H9 (cell line): ENCODE measurements at regions not wholly inside any gene's neighbourhood (a gene's known extent, or its start where the extent isn't known, plus 50 kb on each side); places are given as distances from the start of the nearest gene placed in this dataset.

Experiments
- DNase-seq: peaks from one replicate; pipeline ENCODE4 v3.0.0-alpha.2; 2017
- H2AFZ ChIP-seq: one replicate; pipeline ENCODE4 v1.6.1; 2013; ENCODE audit warnings: mild to moderate bottlenecking, low read length, control low read depth, moderate library complexity
- H2AK5ac ChIP-seq: 2 replicates; pipeline ENCODE4 v1.6.1; 2013; ENCODE audit warnings: low read length, control low read depth, mixed read lengths; ENCODE audit not compliant: insufficient read length
- H2BK120ac ChIP-seq: one replicate; pipeline ENCODE4 v1.6.1; 2013; ENCODE audit warnings: low read depth, mild to moderate bottlenecking, low read length, control low read depth, inconsistent platforms; ENCODE audit not compliant: poor library complexity, severe bottlenecking
- H2BK12ac ChIP-seq: 2 replicates; pipeline ENCODE4 v1.6.1; 2013; ENCODE audit warnings: low read length, control low read depth, mixed read lengths, low read depth; ENCODE audit not compliant: insufficient read length
- H2BK15ac ChIP-seq: 2 replicates; pipeline ENCODE4 v1.6.1; 2013; ENCODE audit warnings: low read depth, low read length, control low read depth
- H2BK20ac ChIP-seq: one replicate; pipeline ENCODE4 v1.6.1; 2013; ENCODE audit warnings: low read depth, mild to moderate bottlenecking, low read length, control low read depth, inconsistent platforms; ENCODE audit not compliant: poor library complexity, severe bottlenecking
- H2BK5ac ChIP-seq: 2 replicates; pipeline ENCODE4 v1.6.1; 2013; ENCODE audit warnings: low read length, control low read depth, mixed read lengths; ENCODE audit not compliant: insufficient read length
- H3K14ac ChIP-seq: 2 replicates; pipeline ENCODE4 v1.6.1; 2013; ENCODE audit warnings: low read length, control low read depth; ENCODE audit not compliant: insufficient read depth
- H3K18ac ChIP-seq: 2 replicates; pipeline ENCODE4 v1.6.1; 2013; ENCODE audit warnings: low read depth, mild to moderate bottlenecking, mixed read lengths, low read length, control low read depth; ENCODE audit not compliant: insufficient read length
- H3K23ac ChIP-seq: 2 replicates; pipeline ENCODE4 v1.6.1; 2013; ENCODE audit warnings: low read length, control low read depth, mixed read lengths, low read depth; ENCODE audit not compliant: insufficient read length
- H3K23me2 ChIP-seq: 2 replicates; pipeline ENCODE4 v1.6.1; 2013; ENCODE audit warnings: low read depth, mild to moderate bottlenecking, mixed read lengths, low read length, control low read depth; ENCODE audit not compliant: insufficient read length, poor library complexity, severe bottlenecking
- H3K27ac ChIP-seq: 2 replicates; pipeline ENCODE4 v1.5.1; 2013; ENCODE audit warnings: low read length, control low read depth, mixed read lengths, low read depth; ENCODE audit not compliant: insufficient read length
- H3K27me3 ChIP-seq: 2 replicates; pipeline ENCODE4 v1.6.1; 2013; ENCODE audit warnings: low read length, control low read depth, inconsistent platforms; ENCODE audit not compliant: insufficient read depth
- H3K4ac ChIP-seq: 2 replicates; pipeline ENCODE4 v1.6.1; 2013; ENCODE audit warnings: low read depth, mild to moderate bottlenecking, control low read depth, inconsistent platforms, low read length, moderate library complexity
- H3K4me1 ChIP-seq: 2 replicates; pipeline ENCODE4 v1.6.1; 2013; ENCODE audit warnings: low read length, control low read depth, inconsistent platforms; ENCODE audit not compliant: insufficient read depth
- H3K4me2 ChIP-seq: 2 replicates; pipeline ENCODE4 v1.6.1; 2013; ENCODE audit warnings: low read length, control low read depth, mixed read lengths; ENCODE audit not compliant: insufficient read length, insufficient read depth
- H3K56ac ChIP-seq: 2 replicates; pipeline ENCODE4 v1.6.1; 2013; ENCODE audit warnings: low read depth, mild to moderate bottlenecking, mixed read lengths, low read length, control low read depth; ENCODE audit not compliant: insufficient read length
- H3K79me1 ChIP-seq: 2 replicates; pipeline ENCODE4 v1.6.1; 2013; ENCODE audit warnings: low read depth, mild to moderate bottlenecking, moderate library complexity, low read length, control low read depth, inconsistent platforms; ENCODE audit not compliant: insufficient read depth, poor library complexity, severe bottlenecking
- H3K79me2 ChIP-seq: 2 replicates; pipeline ENCODE4 v1.6.1; 2013; ENCODE audit warnings: low read length, control low read depth, inconsistent platforms; ENCODE audit not compliant: insufficient read depth
- H3K9ac ChIP-seq: 2 replicates; pipeline ENCODE4 v1.6.1; 2013; ENCODE audit warnings: low read length, control low read depth, mixed read lengths; ENCODE audit not compliant: insufficient read length; ENCODE audit errors: extremely low read depth
- H3K9me3 ChIP-seq: one replicate; pipeline ENCODE4 v1.6.1; 2013; ENCODE audit warnings: low read depth, low read length, inconsistent platforms; ENCODE audit not compliant: control insufficient read depth
- H3T11ph ChIP-seq: one replicate; pipeline ENCODE4 v1.6.1; 2013; ENCODE audit warnings: mild to moderate bottlenecking, low read length, control low read depth, inconsistent platforms
- H4K20me1 ChIP-seq: one replicate; pipeline ENCODE4 v1.6.1; 2013; ENCODE audit not compliant: control insufficient read depth, insufficient read length, insufficient read depth
- H4K5ac ChIP-seq: 2 replicates; pipeline ENCODE4 v1.6.1; 2013; ENCODE audit warnings: low read depth, mild to moderate bottlenecking, mixed read lengths, low read length, control low read depth; ENCODE audit not compliant: insufficient read length
- H4K8ac ChIP-seq: replicated peaks from 2 replicates; pipeline ENCODE4 v1.6.1; 2013; ENCODE audit warnings: low read length, control low read depth, mixed read lengths, low read depth; ENCODE audit not compliant: insufficient read length
- H4K91ac ChIP-seq: 2 replicates; pipeline ENCODE4 v1.6.1; 2013; ENCODE audit warnings: low read depth, mild to moderate bottlenecking, moderate library complexity, mixed read lengths, low read length, control low read depth; ENCODE audit not compliant: insufficient read length
- H3K27ac Mint-ChIP-seq, 3 experiments: 2 replicates in 2 of 3; 3 replicates in 1 of 3; pipeline ENCODE4 v1.8.0; 2020 to 2021; ENCODE audit warnings: mixed read lengths in 3 of 3, mild to moderate bottlenecking in 1 of 3, moderate library complexity in 1 of 3
- H3K27me3 Mint-ChIP-seq: 2 replicates; pipeline ENCODE4 v1.8.0; 2021; ENCODE audit warnings: low read depth, mild to moderate bottlenecking, moderate library complexity, mixed read lengths
- H3K36me3 Mint-ChIP-seq, 3 experiments: 2 replicates in 2 of 3; 3 replicates in 1 of 3; pipeline ENCODE4 v1.8.0; 2020 to 2021; ENCODE audit warnings: low read depth in 3 of 3, mixed read lengths in 3 of 3; ENCODE audit not compliant: insufficient read depth in 1 of 3
- H3K4me1 Mint-ChIP-seq, 2 experiments: 2 replicates each; pipeline ENCODE4 v1.8.0; 2020; ENCODE audit warnings: mixed read lengths in 2 of 2
- H3K4me3 Mint-ChIP-seq, 2 experiments: 2 replicates in 1 of 2; 3 replicates in 1 of 2; pipeline ENCODE4 v1.8.0; 2020 to 2021; ENCODE audit warnings: mild to moderate bottlenecking in 2 of 2, mixed read lengths in 2 of 2, moderate library complexity in 1 of 2
- H3K9me3 Mint-ChIP-seq, 2 experiments: 2 replicates in 1 of 2; 3 replicates in 1 of 2; pipeline ENCODE4 v1.8.0; 2020; ENCODE audit warnings: mild to moderate bottlenecking in 2 of 2, mixed read lengths in 2 of 2, moderate library complexity in 1 of 2
- WGBS: extraction: QIAGEN DNeasy Blood & Tissue Kit; methylation state at CpG from one replicate; pipeline ENCODE4 v1.1.7; 2013; ENCODE audit warnings: missing lambda C conversion rate, low lambda C conversion rate, mixed read lengths; ENCODE audit not compliant: insufficient read length; ENCODE audit errors: extremely low coverage; 5-methylcytosine and 5-hydroxymethylcytosine counted together
- TF ChIP-seq, protein P1 (sequence below): fragments of 200-600 bp; sonication (generic); conservative IDR thresholded peaks from 3 replicates; pipeline ENCODE4 v1.8.0; 2021; ENCODE audit warnings: antibody characterized with exemption, mild to moderate bottlenecking

DNA sequence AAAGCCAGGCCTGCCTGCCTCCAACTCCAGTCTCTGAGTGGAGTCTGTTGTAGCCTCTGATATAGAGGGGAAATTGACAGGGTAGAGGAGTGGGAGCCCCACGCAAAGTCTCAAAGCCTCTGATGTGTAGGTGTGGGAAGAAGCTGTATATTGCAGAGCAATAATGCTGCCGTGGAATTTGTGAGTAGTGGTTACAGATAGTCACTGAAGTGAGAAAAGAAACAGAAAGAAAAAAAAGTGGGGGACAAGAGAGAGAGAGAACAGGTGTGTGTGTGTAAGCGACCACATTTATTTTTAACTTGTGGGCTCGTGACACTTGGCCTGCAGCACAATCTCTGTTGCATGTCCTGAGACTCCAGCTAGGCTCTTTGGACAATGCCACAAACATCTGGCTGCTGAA lies 227.8 kb downstream of the NSG2 start:
- H3K9me3 ChIP-seq = no peaks in the 10 kb centered on the region
- H3K27me3 ChIP-seq = no peaks in the 10 kb centered on the region
- H3K9ac ChIP-seq = no peak overlapping the region
- H2AFZ ChIP-seq = no peak overlapping the region
- no peaks in the 10 kb centered on the region for H4K20me1 ChIP-seq
- no peak overlapping the region for H2BK120ac ChIP-seq
- no peak overlapping the region for H2BK20ac ChIP-seq
- no peak overlapping the region for H2BK15ac ChIP-seq
- no peaks in the 10 kb centered on the region for H3K23me2 ChIP-seq
- Mint-ChIP-seq H3K27ac (no peak overlapping the region), H3K4me1 (no peaks in the 10 kb centered on the region), H3K9me3 (peaks cover 6 to 7% of the 10 kb centered on the region in 2 experiments; a peak in 1 of 5 replicates), H3K4me3 (no peak overlapping the region), H3K27me3 (peaks cover 36% of the 10 kb centered on the region), H3K36me3 (no peaks in the 10 kb centered on the region)
- no peaks in the 10 kb centered on the region for H3K79me2 ChIP-seq
- H3K4me2 ChIP-seq = no peak overlapping the region
- TF ChIP-seq, protein P1, sequence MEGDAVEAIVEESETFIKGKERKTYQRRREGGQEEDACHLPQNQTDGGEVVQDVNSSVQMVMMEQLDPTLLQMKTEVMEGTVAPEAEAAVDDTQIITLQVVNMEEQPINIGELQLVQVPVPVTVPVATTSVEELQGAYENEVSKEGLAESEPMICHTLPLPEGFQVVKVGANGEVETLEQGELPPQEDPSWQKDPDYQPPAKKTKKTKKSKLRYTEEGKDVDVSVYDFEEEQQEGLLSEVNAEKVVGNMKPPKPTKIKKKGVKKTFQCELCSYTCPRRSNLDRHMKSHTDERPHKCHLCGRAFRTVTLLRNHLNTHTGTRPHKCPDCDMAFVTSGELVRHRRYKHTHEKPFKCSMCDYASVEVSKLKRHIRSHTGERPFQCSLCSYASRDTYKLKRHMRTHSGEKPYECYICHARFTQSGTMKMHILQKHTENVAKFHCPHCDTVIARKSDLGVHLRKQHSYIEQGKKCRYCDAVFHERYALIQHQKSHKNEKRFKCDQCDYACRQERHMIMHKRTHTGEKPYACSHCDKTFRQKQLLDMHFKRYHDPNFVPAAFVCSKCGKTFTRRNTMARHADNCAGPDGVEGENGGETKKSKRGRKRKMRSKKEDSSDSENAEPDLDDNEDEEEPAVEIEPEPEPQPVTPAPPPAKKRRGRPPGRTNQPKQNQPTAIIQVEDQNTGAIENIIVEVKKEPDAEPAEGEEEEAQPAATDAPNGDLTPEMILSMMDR = no peak
- H4K8ac ChIP-seq = no peak overlapping the region
- H3K18ac ChIP-seq = no peak overlapping the region
- H4K5ac ChIP-seq = no peak overlapping the region
- no peak overlapping the region for H3K27ac ChIP-seq
- H3K4ac ChIP-seq = no peak overlapping the region
- H4K91ac ChIP-seq = no peak overlapping the region
- no peak overlapping the region for H2BK5ac ChIP-seq
- no peak overlapping the region for H3K14ac ChIP-seq
- no peak overlapping the region for H2AK5ac ChIP-seq
- no CpG with 5 or more reads among the region's 4 CpGs for WGBS
- no peak overlapping the region for H2BK12ac ChIP-seq
- no peak overlapping the region for H3K23ac ChIP-seq
- no peaks in the 10 kb centered on the region for H3K4me1 ChIP-seq
- no peak overlapping the region for H3K56ac ChIP-seq
- no peak for DNase-seq
- no peaks in the 10 kb centered on the region for H3K79me1 ChIP-seq
- no peak overlapping the region for H3T11ph ChIP-seq
